Adrenal gland (tissue), 5 donors: ENCODE measurements at regions not wholly inside any gene's neighbourhood (a gene's known extent, or its start where the extent isn't known, plus 50 kb on each side); places are given as distances from the start of the nearest gene placed in this dataset.

Experiments
- CTCF ChIP-seq, 6 experiments: fragments of 450-650 bp in 4 of 6; fragments of 200-600 bp in 2 of 6; sonication (generic) in 1 of 6; IDR thresholded peaks; 1 replicate in 5 of 6; 2 replicates in 1 of 6; pipeline versions ENCODE4 v1.5.1 to v1.8.0; 2016 to 2021; ENCODE audit warnings: antibody characterized with exemption in 6 of 6, mild to moderate bottlenecking in 2 of 6, moderate library complexity in 1 of 6
- POLR2A ChIP-seq, 2 donors: fragments of 450-650 bp; IDR thresholded peaks; one replicate each; pipeline ENCODE4 v1.6.1; 2017; ENCODE audit warnings: antibody characterized with exemption in 2 of 2, mild to moderate bottlenecking in 2 of 2, moderate library complexity in 1 of 2
- donor health status: DM: no; HTN: no; CAD: no.

DNA sequence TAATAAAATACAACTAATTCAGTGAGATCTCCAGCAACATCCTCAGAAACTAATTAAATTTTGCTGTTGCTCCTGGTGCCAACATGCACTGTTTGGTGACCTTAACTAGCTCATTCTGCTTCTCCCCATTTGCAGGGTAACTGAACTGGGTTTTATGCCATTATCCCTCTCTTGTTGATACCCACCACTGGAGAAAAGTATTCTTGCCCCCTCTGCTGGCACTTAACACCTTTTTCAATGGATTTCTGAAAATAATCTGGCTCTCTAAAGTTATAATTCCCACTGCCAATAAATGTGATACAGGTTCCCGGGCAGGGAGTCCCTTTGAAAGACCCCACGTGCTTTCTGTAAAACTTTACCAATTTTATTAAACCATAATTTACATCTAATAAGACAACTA lies 394.3 kb downstream of the OSTF1 start:
- no peak for TF ChIP-seq POLR2A (IDR thresholded peaks at IDR 0.05)
- TF ChIP-seq CTCF (IDR thresholded peaks at IDR 0.05), result no peak
